Prostate gland (tissue), 2 donors: ENCODE measurements at regions not wholly inside any gene's neighbourhood (a gene's known extent, or its start where the extent isn't known, plus 50 kb on each side); places are given as distances from the start of the nearest gene placed in this dataset.

Experiments
- POLR2A ChIP-seq: fragments of 450-650 bp; IDR thresholded peaks from one replicate; pipeline ENCODE4 v1.6.1; 2016; ENCODE audit warnings: antibody characterized with exemption, mild to moderate bottlenecking
- POLR2AphosphoS5 ChIP-seq: sonication (generic); formaldehyde crosslinking; IDR thresholded peaks from one replicate; pipeline ENCODE4 v1.6.1; 2017; ENCODE audit warnings: antibody characterized with exemption
- TF ChIP-seq, protein P1 (sequence below), 4 experiments: fragments of 200-600 bp in 2 of 4; fragments of 450-650 bp in 2 of 4; sonication (generic) in 2 of 4; IDR thresholded peaks; 1 replicate in 3 of 4; 2 replicates in 1 of 4; pipeline ENCODE4 v1.5.1; 2016 to 2019; ENCODE audit warnings: antibody characterized with exemption in 4 of 4, mild to moderate bottlenecking in 2 of 4, moderate library complexity in 2 of 4

DNA sequence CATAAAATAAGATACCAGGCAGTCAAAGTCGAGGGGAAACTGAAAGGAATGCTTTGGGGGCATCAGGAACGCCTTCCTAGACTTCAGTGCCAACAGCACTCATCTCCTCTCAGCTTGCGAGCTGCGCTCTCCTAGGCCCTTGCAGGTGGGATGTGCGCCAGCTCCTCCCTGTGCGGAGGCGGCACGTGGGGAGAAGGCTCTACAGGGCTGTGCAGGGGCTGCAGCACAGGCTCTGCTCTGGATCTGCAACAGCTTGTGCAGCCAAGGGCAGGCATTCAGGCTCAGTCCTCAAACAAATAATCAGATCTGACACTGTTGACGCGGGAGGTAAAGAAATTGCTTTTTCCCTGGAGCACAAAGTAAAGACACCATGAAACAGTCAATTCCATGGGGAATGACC is 144.8 kb downstream of the TTLL2 start:
- TF ChIP-seq, protein P1, sequence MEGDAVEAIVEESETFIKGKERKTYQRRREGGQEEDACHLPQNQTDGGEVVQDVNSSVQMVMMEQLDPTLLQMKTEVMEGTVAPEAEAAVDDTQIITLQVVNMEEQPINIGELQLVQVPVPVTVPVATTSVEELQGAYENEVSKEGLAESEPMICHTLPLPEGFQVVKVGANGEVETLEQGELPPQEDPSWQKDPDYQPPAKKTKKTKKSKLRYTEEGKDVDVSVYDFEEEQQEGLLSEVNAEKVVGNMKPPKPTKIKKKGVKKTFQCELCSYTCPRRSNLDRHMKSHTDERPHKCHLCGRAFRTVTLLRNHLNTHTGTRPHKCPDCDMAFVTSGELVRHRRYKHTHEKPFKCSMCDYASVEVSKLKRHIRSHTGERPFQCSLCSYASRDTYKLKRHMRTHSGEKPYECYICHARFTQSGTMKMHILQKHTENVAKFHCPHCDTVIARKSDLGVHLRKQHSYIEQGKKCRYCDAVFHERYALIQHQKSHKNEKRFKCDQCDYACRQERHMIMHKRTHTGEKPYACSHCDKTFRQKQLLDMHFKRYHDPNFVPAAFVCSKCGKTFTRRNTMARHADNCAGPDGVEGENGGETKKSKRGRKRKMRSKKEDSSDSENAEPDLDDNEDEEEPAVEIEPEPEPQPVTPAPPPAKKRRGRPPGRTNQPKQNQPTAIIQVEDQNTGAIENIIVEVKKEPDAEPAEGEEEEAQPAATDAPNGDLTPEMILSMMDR (IDR thresholded peaks at IDR 0.05) = no peak
- TF ChIP-seq POLR2A = no peak
- TF ChIP-seq POLR2AphosphoS5 = no peak
